OCI-LY1 (cell line): ENCODE measurements at regions not wholly inside any gene's neighbourhood (a gene's known extent, or its start where the extent isn't known, plus 50 kb on each side); places are given as distances from the start of the nearest gene placed in this dataset.

Source experiments
- H2AFZ ChIP-seq: fragments of 200-600 bp; sonication (generic), shearing (Covaris generic); 2 replicates; pipeline ENCODE4 v1.6.0; 2014; ENCODE audit warnings: antibody characterized with exemption, mild to moderate bottlenecking, low read length
- H3F3A ChIP-seq: fragments of 200-600 bp; sonication (generic), shearing (Covaris generic); 2 replicates; pipeline ENCODE4 v1.6.0; 2014; ENCODE audit warnings: mild to moderate bottlenecking, antibody characterized with exemption, low read length, moderate library complexity; ENCODE audit not compliant: insufficient read depth
- H3K27ac ChIP-seq: fragments of 200-600 bp; sonication (generic); 2 replicates; pipeline ENCODE4 v1.5.1; 2014; ENCODE audit warnings: low read length, mixed run types, mild to moderate bottlenecking, low read depth; ENCODE audit not compliant: poor library complexity, severe bottlenecking
- H3K27me3 ChIP-seq: fragments of 200-600 bp; sonication (generic); 2 replicates; pipeline ENCODE4 v1.6.0; 2014; ENCODE audit warnings: antibody characterized with exemption, mild to moderate bottlenecking, low read length, moderate library complexity; ENCODE audit not compliant: insufficient read depth
- H3K36me3 ChIP-seq: fragments of 200-600 bp; sonication (generic); 2 replicates; pipeline ENCODE4 v1.6.1; 2014; ENCODE audit warnings: mild to moderate bottlenecking, antibody characterized with exemption, low read length, moderate library complexity, mixed read lengths; ENCODE audit not compliant: insufficient read depth
- H3K4me1 ChIP-seq: fragments of 200-600 bp; sonication (generic); 2 replicates; pipeline ENCODE4 v1.5.1; 2014; ENCODE audit warnings: mild to moderate bottlenecking, low read length, moderate library complexity; ENCODE audit not compliant: insufficient read depth, severe bottlenecking
- H3K4me2 ChIP-seq: fragments of 200-600 bp; sonication (generic), shearing (Covaris generic); 2 replicates; pipeline ENCODE4 v1.6.1; 2014; ENCODE audit warnings: low read length
- H3K4me3 ChIP-seq: fragments of 200-600 bp; sonication (generic); 2 replicates; pipeline ENCODE4 v1.5.1; 2014; ENCODE audit warnings: low read length, low read depth, mild to moderate bottlenecking, mixed read lengths; ENCODE audit not compliant: poor library complexity, severe bottlenecking
- H3K79me2 ChIP-seq: fragments of 200-600 bp; shearing (Covaris generic); 2 replicates; pipeline ENCODE4 v1.6.1; 2016; ENCODE audit warnings: mixed run types, low read length, mixed read lengths; ENCODE audit not compliant: insufficient read depth
- H3K9ac ChIP-seq: fragments of 200-600 bp; sonication (generic), shearing (Covaris generic); 2 replicates; pipeline ENCODE4 v1.6.1; 2014; ENCODE audit warnings: mild to moderate bottlenecking, low read length, mixed read lengths
- H3K9me2 ChIP-seq: fragments of 200-600 bp; sonication (generic), shearing (Covaris generic); 2 replicates; pipeline ENCODE4 v1.6.1; 2014; ENCODE audit warnings: low read depth, mild to moderate bottlenecking, low read length, mixed read lengths
- H3K9me3 ChIP-seq: fragments of 200-600 bp; shearing (Covaris generic); 2 replicates; pipeline ENCODE4 v1.6.1; 2014; ENCODE audit warnings: low read length, mixed read lengths
- H4K20me1 ChIP-seq: fragments of 200-600 bp; sonication (generic), shearing (Covaris generic); 2 replicates; pipeline ENCODE4 v1.6.0; 2016; ENCODE audit warnings: mild to moderate bottlenecking, low read length; ENCODE audit not compliant: insufficient read depth
- CTCF ChIP-seq: fragments of 200-600 bp; sonication (generic), shearing (Covaris generic); IDR thresholded peaks from 2 replicates; pipeline ENCODE4 v1.5.1; 2017; ENCODE audit warnings: mild to moderate bottlenecking, antibody characterized with exemption, low read length, moderate library complexity, mixed read lengths
- EZH2 ChIP-seq: fragments of 200-600 bp; sonication (generic), shearing (Covaris generic); IDR thresholded peaks from 2 replicates; pipeline ENCODE4 v1.8.0; 2017; ENCODE audit warnings: borderline replicate concordance, mixed run types, mild to moderate bottlenecking, antibody characterized with exemption, low read length, moderate library complexity, mixed read lengths

GRCh38 chr2:155363349-155363888, 664.9 kb downstream of the KCNJ3 start:
- Histone ChIP-seq H4K20me1 (no peaks in the 10 kb centered on the region), H3K36me3 (no peaks in the 10 kb centered on the region), H3K79me2 (no peaks in the 10 kb centered on the region), H3K27me3 (no peaks in the 10 kb centered on the region), H3K4me2 (no peak overlapping the region), H3K4me3 (no peak overlapping the region), H3K9me3 (no peaks in the 10 kb centered on the region), H3K27ac (no peak overlapping the region), H3K9me2 (no peaks in the 10 kb centered on the region), H2AFZ (no peak overlapping the region), H3K9ac (no peak overlapping the region), H3F3A (no peaks in the 10 kb centered on the region), H3K4me1 (no peaks in the 10 kb centered on the region)
- TF ChIP-seq CTCF: no peak
- TF ChIP-seq EZH2: no peak

- Histone ChIP-seq H3K4me2 (no peak overlapping the region), H3K9me3 (no peaks in the 10 kb centered on the region), H3K27me3 (no peaks in the 10 kb centered on the region), H3K27ac (no peak overlapping the region), H3K9ac (no peak overlapping the region), H2AFZ (no peak overlapping the region), H3K9me2 (no peaks in the 10 kb centered on the region), H4K20me1 (no peaks in the 10 kb centered on the region), H3K36me3 (no peaks in the 10 kb centered on the region), H3K4me3 (no peak overlapping the region), H3F3A (no peaks in the 10 kb centered on the region), H3K4me1 (no peaks in the 10 kb centered on the region), H3K79me2 (no peaks in the 10 kb centered on the region)
- TF ChIP-seq EZH2 (no peak), CTCF (no peak)
Measured at GRCh38 chr2:155357172-155357571, 658.7 kb downstream of the KCNJ3 start.

GRCh38 chr2:155356250-155356649, 657.8 kb downstream of the KCNJ3 start:
- Histone ChIP-seq H4K20me1 (no peaks in the 10 kb centered on the region), H3K27me3 (no peaks in the 10 kb centered on the region), H2AFZ (no peak overlapping the region), H3K79me2 (no peaks in the 10 kb centered on the region), H3K4me3 (no peak overlapping the region), H3K27ac (no peak overlapping the region), H3K4me1 (no peaks in the 10 kb centered on the region), H3K36me3 (no peaks in the 10 kb centered on the region), H3K9me2 (no peaks in the 10 kb centered on the region), H3K9ac (no peak overlapping the region), H3F3A (no peaks in the 10 kb centered on the region), H3K9me3 (no peaks in the 10 kb centered on the region), H3K4me2 (no peak overlapping the region)
- TF ChIP-seq CTCF: no peak
